HCT116 (cell line): ENCODE measurements at regions not wholly inside any gene's neighbourhood (a gene's known extent, or its start where the extent isn't known, plus 50 kb on each side); places are given as distances from the start of the nearest gene placed in this dataset.
"Not testable (repeated sequence)": the region's sequence is repeated elsewhere in the genome, so short reads cannot be mapped to it uniquely, and the experiment has no call there.

Source experiments
- ATAC-seq: fragments of 200-7000 bp; cut with Tn5 transposase; 2 replicates; pipeline ENCODE4 v1.9.1; 2020; ENCODE audit warnings: mild to moderate bottlenecking, moderate library complexity
- BruUV-seq: library from RNA; stranded (reverse); fragments of 400-500 nt; replicated peaks from 2 replicates; lab custom pipeline; 2021; lab: Mats Ljungman, UMichigan
- CTCF ChIA-PET: fragments of 300-600 bp; sonication (Branson Sonifier 250); formaldehyde crosslinking; loops from one replicate; lab custom pipeline; 2021; ENCODE audit warnings: antibody characterized with exemption; lab: Charles Lee
- POLR2A ChIA-PET: fragments of 300-600, 350-600 bp; sonication (Branson Sonifier 250); formaldehyde crosslinking; loops from one replicate; lab custom pipeline; 2021; ENCODE audit warnings: antibody characterized with exemption; lab: Charles Lee
- RAD21 ChIA-PET, 2 experiments: fragments of 300-600 bp; sonication (Branson Sonifier 250); formaldehyde crosslinking; loops; one replicate each; lab custom pipeline; 2023; ENCODE audit warnings: low total read pairs in 2 of 2; ENCODE audit not compliant: uncharacterized antibody in 2 of 2, unreplicated experiment in 2 of 2, low non-redundant PET in 1 of 2; lab: Charles Lee
- DNase-seq: peaks from one replicate; pipeline ENCODE4 v3.0.0-alpha.2; 2010; ENCODE audit warnings: low read depth, low spot score
- H2AFZ ChIP-seq: fragments of 200-600 bp; shearing (Covaris generic), sonication (generic); 2 replicates; pipeline ENCODE4 v1.6.1; 2017; ENCODE audit warnings: low read depth, mixed run types, mixed read lengths, antibody characterized with exemption, low read length; ENCODE audit not compliant: poor library complexity, severe bottlenecking
- H3K27ac ChIP-seq: 2 replicates; pipeline ENCODE4 v1.5.1; 2012; ENCODE audit warnings: low read depth, low read length
- H3K27me3 ChIP-seq: fragments of 200-600 bp; sonication (generic); 2 replicates; pipeline ENCODE4 v1.6.1; 2016; ENCODE audit warnings: mixed run types, low read length, mixed read lengths; ENCODE audit not compliant: insufficient read depth
- H3K36me3 ChIP-seq, 2 experiments: fragments of 200-500 bp in 1 of 2; fragments of 200-600 bp in 1 of 2; sonication (Bioruptor generic) in 1 of 2; sonication (generic) in 1 of 2; 2 replicates each; pipeline versions ENCODE4 v1.5.1 to v1.6.1; 2014 to 2016; ENCODE audit warnings: low read length in 2 of 2, inconsistent platforms in 1 of 2, mixed read lengths in 1 of 2, mixed run types in 1 of 2; ENCODE audit not compliant: insufficient read depth in 2 of 2, control insufficient read depth in 1 of 2
- H3K4me1 ChIP-seq, 2 experiments: fragments of 200-600 bp in 1 of 2; sonication (generic) in 1 of 2; 2 replicates each; pipeline versions ENCODE4 v1.5.1 to v1.6.1; 2012 to 2017; ENCODE audit warnings: low read length in 2 of 2, inconsistent platforms in 1 of 2, mild to moderate bottlenecking in 1 of 2, mixed read lengths in 1 of 2, mixed run types in 1 of 2, moderate library complexity in 1 of 2; ENCODE audit not compliant: insufficient read depth in 2 of 2, control insufficient read depth in 1 of 2
- H3K4me2 ChIP-seq: fragments of 200-600 bp; sonication (generic); 2 replicates; pipeline ENCODE4 v1.6.1; 2017; ENCODE audit warnings: mixed run types, low read length, mixed read lengths
- H3K4me3 ChIP-seq, 2 experiments: fragments of 200-600 bp in 1 of 2; sonication (generic) in 1 of 2; replicated peaks in 1 of 2; 2 replicates each; pipeline ENCODE4 v1.5.1; 2011 to 2016; ENCODE audit warnings: low read length in 2 of 2, control low read depth in 1 of 2, low read depth in 1 of 2, mild to moderate bottlenecking in 1 of 2, mixed read lengths in 1 of 2, mixed run types in 1 of 2
- H3K79me2 ChIP-seq: fragments of 200-600 bp; sonication (generic); 2 replicates; pipeline ENCODE4 v1.6.1; 2017; ENCODE audit warnings: mild to moderate bottlenecking, mixed run types, low read length, moderate library complexity, mixed read lengths; ENCODE audit not compliant: insufficient read depth
- H3K9ac ChIP-seq: fragments of 200-600 bp; sonication (generic); 2 replicates; pipeline ENCODE4 v1.6.1; 2016; ENCODE audit warnings: low read length, mixed read lengths
- H3K9me2 ChIP-seq: fragments of 200-600 bp; sonication (generic), shearing (Covaris generic); 2 replicates; pipeline ENCODE4 v1.6.1; 2017; ENCODE audit warnings: mixed run types, mild to moderate bottlenecking, moderate library complexity; ENCODE audit not compliant: insufficient read depth
- H3K9me3 ChIP-seq, 2 experiments: fragments of 200-500 bp in 1 of 2; fragments of 200-600 bp in 1 of 2; sonication (Bioruptor generic) in 1 of 2; sonication (generic) in 1 of 2; 2 replicates each; pipeline ENCODE4 v1.6.1; 2014 to 2017; ENCODE audit warnings: low read length in 2 of 2, mixed read lengths in 2 of 2, inconsistent platforms in 1 of 2, low read depth in 1 of 2, mild to moderate bottlenecking in 1 of 2, mixed run types in 1 of 2, moderate library complexity in 1 of 2; ENCODE audit not compliant: control insufficient read depth in 1 of 2, insufficient read depth in 1 of 2
- H4K20me1 ChIP-seq: fragments of 200-600 bp; sonication (generic), shearing (Covaris generic); 2 replicates; pipeline ENCODE4 v1.6.1; 2017; ENCODE audit warnings: mixed run types, mild to moderate bottlenecking, moderate library complexity; ENCODE audit not compliant: insufficient read depth
- ATF3 ChIP-seq: IDR thresholded peaks from 2 replicates; pipeline ENCODE4 v1.6.1; 2012
- CBX3 ChIP-seq: IDR thresholded peaks from 2 replicates; pipeline ENCODE4 v1.6.1; 2012; ENCODE audit warnings: low read depth
- CEBPB ChIP-seq: IDR thresholded peaks from 2 replicates; pipeline ENCODE4 v1.6.1; 2012; ENCODE audit warnings: low read depth
- CTCF ChIP-seq, 3 experiments: fragments of 200-600 bp in 1 of 3; sonication (generic) in 1 of 3; IDR thresholded peaks in 2 of 3; conservative IDR thresholded peaks in 1 of 3; 2 replicates each; pipeline ENCODE4 v1.5.1; 2012 to 2017; ENCODE audit warnings: low read depth in 2 of 3, low read length in 2 of 3, antibody characterized with exemption in 1 of 3, borderline replicate concordance in 1 of 3, control low read depth in 1 of 3, mild to moderate bottlenecking in 1 of 3, mixed read lengths in 1 of 3, mixed run types in 1 of 3, moderate library complexity in 1 of 3; ENCODE audit not compliant: insufficient read depth in 1 of 3
- FOSL1 ChIP-seq: IDR thresholded peaks from 2 replicates; pipeline ENCODE4 v1.6.1; 2012; ENCODE audit warnings: low read depth
- MAX ChIP-seq: IDR thresholded peaks from 2 replicates; pipeline ENCODE4 v1.6.1; 2012
- POLR2AphosphoS5 ChIP-seq: IDR thresholded peaks from 2 replicates; pipeline ENCODE4 v1.6.1; 2011; ENCODE audit warnings: mild to moderate bottlenecking, low read depth, low read length, moderate library complexity
- RAD21 ChIP-seq: IDR thresholded peaks from 2 replicates; pipeline ENCODE4 v1.6.1; 2012; ENCODE audit warnings: low read depth, mild to moderate bottlenecking
- SIN3A ChIP-seq: IDR thresholded peaks from 2 replicates; pipeline ENCODE4 v1.6.1; 2012; ENCODE audit warnings: low read depth
- ZBTB33 ChIP-seq: IDR thresholded peaks from 2 replicates; pipeline ENCODE4 v1.6.1; 2011; ENCODE audit warnings: mild to moderate bottlenecking, low read length, moderate library complexity; ENCODE audit not compliant: insufficient replicate concordance; ENCODE audit errors: extremely low read depth
- intact Hi-C: fragments of 100-400 bp; cut with micrococcal nuclease; formaldehyde crosslinking; loops from 2 replicates; pipeline ENCODE4 v1.10.0; 2022

- Histone ChIP-seq H3K79me2 (no peaks in the 10 kb centered on the region), H3K9me3 (no peaks in the 10 kb centered on the region), H3K4me3 (no peak overlapping the region), H4K20me1 (no peaks in the 10 kb centered on the region), H2AFZ (no peak overlapping the region), H3K27me3 (no peaks in the 10 kb centered on the region), H3K9ac (no peak overlapping the region), H3K27ac (no peak overlapping the region), H3K4me1 (no peaks in the 10 kb centered on the region), H3K4me2 (no peak overlapping the region), H3K36me3 (no peaks in the 10 kb centered on the region), H3K9me2 (no peaks in the 10 kb centered on the region)
- ChIA-PET POLR2A (no interaction called here), CTCF (no interaction called here), RAD21 (no interaction called here)
- no TSS peak for BruUV-seq
- intact Hi-C loops, result no loop called here
- ATAC-seq, result no peak
- TF ChIP-seq FOSL1 (no peak), CEBPB (no peak), CBX3 (no peak), CTCF (IDR thresholded peaks at IDR 0.05 in 2 of 3, conservative IDR thresholded peaks at IDR 0.05 in 1 of 3; ENCODE audit: borderline replicate concordance in 1 of 3, insufficient read depth in 1 of 3, low read depth in 2 of 3, low read length in 2 of 3) (no peak), POLR2AphosphoS5 (no peak), RAD21 (no peak)
- DNase-seq, result no peak
Measured at GRCh38 chr12:72748971-72749370, 476.8 kb downstream of the TRHDE start.

- no peak overlapping the region for H3K27ac ChIP-seq
- ATAC-seq (no peak), DNase-seq (no peak)
- H4K20me1 ChIP-seq, result no peaks in the 10 kb centered on the region
- no peaks in the 10 kb centered on the region for H3K79me2 ChIP-seq
- no peaks in the 10 kb centered on the region for H3K27me3 ChIP-seq
- no peak overlapping the region for H3K4me2 ChIP-seq
- H3K9me3 ChIP-seq, result no peaks in the 10 kb centered on the region
- H3K9ac ChIP-seq, result no peak overlapping the region
- ChIA-PET CTCF (no interaction called here), RAD21 (no interaction called here), POLR2A (no interaction called here)
- no peaks in the 10 kb centered on the region for H3K36me3 ChIP-seq
- H3K4me3 ChIP-seq, result no peak overlapping the region
- H3K4me1 ChIP-seq, result no peaks in the 10 kb centered on the region
- H3K9me2 ChIP-seq, result no peaks in the 10 kb centered on the region
- intact Hi-C loops, result no loop called here
- no TSS peak for BruUV-seq
- no peak overlapping the region for H2AFZ ChIP-seq
- no peak for TF ChIP-seq ZBTB33
- TF ChIP-seq MAX, result no peak
- TF ChIP-seq SIN3A, result no peak
- no peak for TF ChIP-seq ATF3
- no peak for TF ChIP-seq RAD21
- TF ChIP-seq CBX3, result no peak
- TF ChIP-seq CEBPB, result no peak
- no peak for TF ChIP-seq FOSL1
Measured at GRCh38 chr12:72753571-72753970, 481.4 kb downstream of the TRHDE start.

GRCh38 chr12:72754026-72754425 lies 481.9 kb downstream of the TRHDE start:
- CTCF ChIA-PET, result not testable (repeated sequence)

More at GRCh38 chr12:72754026-72754425, 481.9 kb downstream of the TRHDE start:
- H3K9ac ChIP-seq, H3K9me2 ChIP-seq, H3K4me1 ChIP-seq, H3K27me3 ChIP-seq, intact Hi-C loops, RAD21 ChIA-PET, H2AFZ ChIP-seq, H3K4me2 ChIP-seq, POLR2A ChIA-PET, H3K79me2 ChIP-seq, H4K20me1 ChIP-seq, BruUV-seq, H3K9me3 ChIP-seq, ATAC-seq, H3K4me3 ChIP-seq, H3K27ac ChIP-seq, H3K36me3 ChIP-seq, DNase-seq: not testable (repeated sequence)
